ENCODE measurements at regions not wholly inside any gene's neighbourhood (a gene's known extent, or its start where the extent isn't known, plus 50 kb on each side); places are given as distances from the start of the nearest gene placed in this dataset.

GRCh38 chr1:172950528-172950927 is 100.2 kb downstream of the TNFSF18 start:
- peak overlapping the region; percentile 93; the same call in 1 of the 3 replicates for H2BK15ac ChIP-seq (ENCODE audit: low read depth, low read length)
- no peak overlapping the region for H2AK5ac ChIP-seq (ENCODE audit: low read depth, low read length)
- no peaks in the 10 kb centered on the region for H4K20me1 ChIP-seq (ENCODE audit: insufficient read depth, low read length)
- H3K27ac ChIP-seq (ENCODE audit: insufficient read depth, low read length): no peak overlapping the region; the same call in 1 of the 2 replicates
- TF ChIP-seq NFE2L2 (IDR thresholded peaks at IDR 0.05; ENCODE audit: low read depth, low read length): no peak
- no peak for TF ChIP-seq SMC3 (IDR thresholded peaks at IDR 0.05; ENCODE audit: low read depth, low read length)
- no peak for TF ChIP-seq BHLHE40 (IDR thresholded peaks at IDR 0.05; ENCODE audit: low read depth, low read length)
- no peak for TF ChIP-seq RAD21 (IDR thresholded peaks at IDR 0.05; ENCODE audit: low read length)
- no peak for TF ChIP-seq ELK1 (IDR thresholded peaks at IDR 0.05; ENCODE audit: borderline replicate concordance, low read depth, low read length)
- no peak for TF ChIP-seq MAFK (IDR thresholded peaks at IDR 0.05; ENCODE audit: low read depth, low read length)
- ChIA-PET CTCF (interaction anchor here (0.6 to 1.6 kb wide), 5 partner anchors 11 to 468 kb away, joined by 3 to 5 read pairs (median 4); no protein-coding TSS in a partner anchor), POLR2A (ENCODE audit: unreplicated experiment) (interaction anchor here (1.4 kb wide), 1 partner anchor 41 kb away, joined by 5 read pairs; no protein-coding TSS in a partner anchor)
- peaks cover 24% of the 10 kb centered on the region for H3K9me1 ChIP-seq (ENCODE audit: insufficient read depth, low read length)
- H3K79me1 ChIP-seq (ENCODE audit: low read depth in 1 of 2, low read length in 2 of 2): peaks cover 0 to 29% of the 10 kb centered on the region in 2 experiments
- no peak overlapping the region for H2AFZ ChIP-seq (replicated peaks; ENCODE audit: low read length, poor library complexity)
- H3K4me2 ChIP-seq (ENCODE audit: low read depth, low read length): no peak overlapping the region
- peak overlapping the region; percentile 87; the same call in 1 of the 2 replicates for H3K56ac ChIP-seq (ENCODE audit: extremely low read depth, insufficient read depth, low read length)
- H4K91ac ChIP-seq (ENCODE audit: insufficient read depth, low read depth, low read length): peak overlapping the region; percentile 96
- peak overlapping the region; percentile 92 for H2BK20ac ChIP-seq (ENCODE audit: low read depth, low read length)
- intact Hi-C loops (cut with micrococcal nuclease): loop anchor here (5.0 to 10.0 kb wide), 3 partner anchors 123 to 252 kb away; no protein-coding TSS in a partner anchor
- dilution Hi-C loops (cut with HindIII; ENCODE audit: low sequenced_read_pairs, unreplicated experiment): no loop called here
- peak overlapping the region; percentile 97 for H2BK5ac ChIP-seq (ENCODE audit: low read depth, low read length, poor library complexity, severe bottlenecking)
- no peak overlapping the region for H3K14ac ChIP-seq (replicated peaks; ENCODE audit: low read depth, low read length)
- no TSS peak for BruUV-seq (replicated peaks)
- peak overlapping the region; percentile 97 for H2BK120ac ChIP-seq (ENCODE audit: low read depth, low read length)
- no CpG with 5 or more reads among the region's 2 CpGs for WGBS, 2 experiments (ENCODE audit: extremely low coverage in 2 of 2, insufficient read length in 1 of 2)
- DNase-seq: peak; percentile 65
- peak overlapping the region; percentile 68; the same call in 1 of the 2 replicates for H4K5ac ChIP-seq (ENCODE audit: low read depth, low read length)
- H3K27me3 ChIP-seq (ENCODE audit: control insufficient read depth, insufficient read depth, low read length): no peaks in the 10 kb centered on the region
- H3K9me3 ChIP-seq (ENCODE audit: control insufficient read depth, insufficient read depth, low read length): no peaks in the 10 kb centered on the region
- H3K4me3 ChIP-seq (ENCODE audit: insufficient read depth, low read depth, low read length): no peak overlapping the region
- H3K36me3 ChIP-seq (ENCODE audit: control insufficient read depth, insufficient read depth, low read length): no peaks in the 10 kb centered on the region
- peak overlapping the region; percentile 97; the same call in 1 of the 2 replicates for H3K18ac ChIP-seq (ENCODE audit: low read depth, low read length)
- 0 out of 2 replicates have a peak overlapping the region, but pooled peaks have one; percentile 31 for H3K23ac ChIP-seq (ENCODE audit: low read depth, low read length)
- in situ Hi-C loops (cut with MboI; ENCODE audit: low sequenced_read_pairs): no loop called here
- ATAC-seq (ENCODE audit: low read depth): peak; percentile 36
- peak overlapping the region; percentile 74 for H3K4ac ChIP-seq (ENCODE audit: low read depth, low read length)
- H2AK9ac ChIP-seq (replicated peaks; ENCODE audit: low read depth, low read length, poor library complexity): no peak overlapping the region
- H4K8ac ChIP-seq (ENCODE audit: low read depth in 2 of 2, low read length in 2 of 2): peak overlapping the region; percentile 49 to 86; a peak in 3 of 4 replicates
- peaks cover 29% of the 10 kb centered on the region for H3K4me1 ChIP-seq (ENCODE audit: control insufficient read depth, insufficient read depth, low read length)
- H3K9ac ChIP-seq (ENCODE audit: low read depth, low read length): no peak overlapping the region

Measured in IMR-90 (cell line).